Gastroesophageal sphincter (tissue), 4 donors: ENCODE measurements at regions not wholly inside any gene's neighbourhood (a gene's known extent, or its start where the extent isn't known, plus 50 kb on each side); places are given as distances from the start of the nearest gene placed in this dataset.

Source experiments
- ATAC-seq: fragments of 150-250 bp; one replicate; pipeline ENCODE4 v1.9.1; 2016; ENCODE audit warnings: mild to moderate bottlenecking, moderate library complexity
- H3K27ac ChIP-seq, 4 donors: fragments of 200-600 bp; sonication (generic) in 3 of 4; 1 replicate in 3 of 4; 2 replicates in 1 of 4; pipeline ENCODE4 v1.5.1; 2016 to 2019
- H3K27me3 ChIP-seq: fragments of 200-600 bp; sonication (generic); one replicate; pipeline ENCODE4 v1.5.1; 2019
- H3K36me3 ChIP-seq, 2 donors: fragments of 200-600 bp; sonication (generic); one replicate each; pipeline ENCODE4 v1.5.1; 2019; ENCODE audit warnings: control low read depth in 1 of 2
- H3K4me1 ChIP-seq, 3 donors: fragments of 200-600 bp; sonication (generic); 1 replicate in 2 of 3; 2 replicates in 1 of 3; pipeline ENCODE4 v1.5.1; 2016 to 2019; ENCODE audit warnings: control low read depth in 2 of 3
- H3K4me3 ChIP-seq, 2 donors: fragments of 200-600 bp; sonication (generic); one replicate each; pipeline ENCODE4 v1.5.1; 2019; ENCODE audit warnings: mild to moderate bottlenecking in 1 of 2, moderate library complexity in 1 of 2
- H3K9me3 ChIP-seq, 3 donors: fragments of 200-600 bp; sonication (generic); one replicate each; pipeline ENCODE4 v1.5.1; 2017 to 2019; ENCODE audit warnings: control low read depth in 2 of 3
- EP300 ChIP-seq: sonication (generic); formaldehyde crosslinking; IDR thresholded peaks from one replicate; pipeline ENCODE4 v1.6.1; 2017; ENCODE audit warnings: antibody characterized with exemption, mild to moderate bottlenecking
- POLR2A ChIP-seq, 2 donors: fragments of 450-650 bp; IDR thresholded peaks; one replicate each; pipeline ENCODE4 v1.6.1; 2017; ENCODE audit warnings: antibody characterized with exemption in 2 of 2, mild to moderate bottlenecking in 2 of 2, moderate library complexity in 1 of 2
- POLR2AphosphoS5 ChIP-seq: sonication (generic); formaldehyde crosslinking; IDR thresholded peaks from one replicate; pipeline ENCODE4 v1.6.1; 2017; ENCODE audit warnings: antibody characterized with exemption
- WGBS, 2 donors: methylation state at CpG; one replicate each; pipeline ENCODE4 v1.1.5; 2018; ENCODE audit warnings: low coverage in 1 of 2; 5-methylcytosine and 5-hydroxymethylcytosine counted together
- TF ChIP-seq, protein P1 (sequence below), 4 experiments: fragments of 200-600 bp in 2 of 4; fragments of 450-650 bp in 2 of 4; sonication (generic) in 1 of 4; IDR thresholded peaks; one replicate each; pipeline ENCODE4 v1.5.1; 2017 to 2019; ENCODE audit warnings: antibody characterized with exemption in 4 of 4, mild to moderate bottlenecking in 2 of 4, moderate library complexity in 2 of 4

DNA sequence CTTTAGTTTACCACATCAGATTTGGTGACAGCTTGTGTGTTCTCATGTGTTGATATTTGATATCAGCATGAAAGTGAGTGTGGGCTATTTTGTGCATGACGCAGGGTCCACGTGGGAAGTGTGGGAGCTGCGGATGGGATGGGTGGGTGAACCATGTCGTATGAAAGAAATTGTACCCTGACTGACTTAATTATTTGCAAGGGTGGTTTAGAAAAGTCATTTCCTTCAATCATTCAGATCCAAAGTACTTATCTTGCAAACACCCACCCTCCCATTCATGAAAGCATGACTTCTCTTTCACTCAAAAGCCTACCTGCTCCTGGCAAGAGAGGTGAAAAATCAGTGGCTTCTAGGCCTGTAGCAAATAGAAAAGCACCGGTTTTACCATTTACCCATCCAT lies 91.8 kb upstream of the BACH2 start:
- peaks cover 0 to 5% (median 0%) of the 10 kb centered on the region in 3 donors for H3K4me1 ChIP-seq
- no peak overlapping the region for H3K27ac ChIP-seq
- TF ChIP-seq POLR2AphosphoS5 (no peak), EP300 (no peak), POLR2A (IDR thresholded peaks at IDR 0.05) (no peak)
- TF ChIP-seq, protein P1, sequence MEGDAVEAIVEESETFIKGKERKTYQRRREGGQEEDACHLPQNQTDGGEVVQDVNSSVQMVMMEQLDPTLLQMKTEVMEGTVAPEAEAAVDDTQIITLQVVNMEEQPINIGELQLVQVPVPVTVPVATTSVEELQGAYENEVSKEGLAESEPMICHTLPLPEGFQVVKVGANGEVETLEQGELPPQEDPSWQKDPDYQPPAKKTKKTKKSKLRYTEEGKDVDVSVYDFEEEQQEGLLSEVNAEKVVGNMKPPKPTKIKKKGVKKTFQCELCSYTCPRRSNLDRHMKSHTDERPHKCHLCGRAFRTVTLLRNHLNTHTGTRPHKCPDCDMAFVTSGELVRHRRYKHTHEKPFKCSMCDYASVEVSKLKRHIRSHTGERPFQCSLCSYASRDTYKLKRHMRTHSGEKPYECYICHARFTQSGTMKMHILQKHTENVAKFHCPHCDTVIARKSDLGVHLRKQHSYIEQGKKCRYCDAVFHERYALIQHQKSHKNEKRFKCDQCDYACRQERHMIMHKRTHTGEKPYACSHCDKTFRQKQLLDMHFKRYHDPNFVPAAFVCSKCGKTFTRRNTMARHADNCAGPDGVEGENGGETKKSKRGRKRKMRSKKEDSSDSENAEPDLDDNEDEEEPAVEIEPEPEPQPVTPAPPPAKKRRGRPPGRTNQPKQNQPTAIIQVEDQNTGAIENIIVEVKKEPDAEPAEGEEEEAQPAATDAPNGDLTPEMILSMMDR (IDR thresholded peaks at IDR 0.05): no peak
- no peak overlapping the region for H3K4me3 ChIP-seq
- H3K27me3 ChIP-seq: no peaks in the 10 kb centered on the region
- no peaks in the 10 kb centered on the region for H3K9me3 ChIP-seq
- H3K36me3 ChIP-seq: no peaks in the 10 kb centered on the region
- 78 to 81% methylated on average over 2 to 5 of the region's 5 CpGs for WGBS, 2 donors
- no peak for ATAC-seq

DNA sequence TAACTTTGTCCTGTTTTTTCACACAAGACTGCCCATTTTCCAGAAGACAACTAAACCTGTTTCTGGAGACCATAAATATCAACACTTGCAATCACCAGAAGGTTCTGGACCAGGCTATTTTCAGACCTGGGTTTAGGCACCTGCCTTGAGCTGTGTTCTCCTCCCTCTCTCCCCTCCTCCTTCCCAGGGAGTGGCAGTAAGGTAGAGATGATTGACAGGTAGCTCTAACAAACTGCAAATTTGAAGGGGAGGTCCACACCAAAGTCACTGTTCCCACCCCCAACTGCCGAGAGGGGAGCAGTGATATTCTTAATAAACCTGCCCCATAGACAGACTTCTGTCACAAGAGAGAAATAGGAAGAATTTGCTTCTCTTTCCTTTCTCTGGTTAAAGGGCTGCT lies 91.2 kb upstream of the BACH2 start:
- Histone ChIP-seq H3K27ac (no peak overlapping the region), H3K27me3 (no peaks in the 10 kb centered on the region), H3K36me3 (no peaks in the 10 kb centered on the region), H3K4me1 (no peaks in the 10 kb centered on the region), H3K4me3 (no peak overlapping the region), H3K9me3 (no peaks in the 10 kb centered on the region)
- no peak for TF ChIP-seq POLR2A (IDR thresholded peaks at IDR 0.05)
- TF ChIP-seq, protein P1 (IDR thresholded peaks at IDR 0.05): no peak
- no peak for TF ChIP-seq EP300
- no peak for TF ChIP-seq POLR2AphosphoS5
- ATAC-seq: no peak
- WGBS, 2 donors: 56 to 57% methylated on average over 1 of the region's 1 CpG

DNA sequence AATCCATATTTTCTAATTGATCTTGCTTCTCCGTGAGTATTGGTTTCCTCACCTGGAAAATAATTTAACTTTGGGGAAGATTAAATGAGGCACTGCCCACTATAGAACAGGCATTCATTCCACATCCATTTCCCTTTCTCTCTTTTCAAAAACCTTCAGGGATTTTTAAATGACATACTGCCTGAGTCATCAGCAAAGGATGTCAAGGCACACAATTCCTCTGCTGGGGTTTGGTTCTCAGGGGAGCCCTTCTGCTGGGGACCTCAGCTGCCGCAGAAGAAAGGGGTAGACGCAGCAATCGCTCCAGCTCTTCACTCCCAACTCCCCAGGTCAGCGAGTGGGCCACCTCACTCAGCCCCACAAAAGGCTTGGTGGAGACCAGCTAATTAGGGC lies 90.7 kb upstream of the BACH2 start:
- H3K4me1 ChIP-seq: no peaks in the 10 kb centered on the region

DNA sequence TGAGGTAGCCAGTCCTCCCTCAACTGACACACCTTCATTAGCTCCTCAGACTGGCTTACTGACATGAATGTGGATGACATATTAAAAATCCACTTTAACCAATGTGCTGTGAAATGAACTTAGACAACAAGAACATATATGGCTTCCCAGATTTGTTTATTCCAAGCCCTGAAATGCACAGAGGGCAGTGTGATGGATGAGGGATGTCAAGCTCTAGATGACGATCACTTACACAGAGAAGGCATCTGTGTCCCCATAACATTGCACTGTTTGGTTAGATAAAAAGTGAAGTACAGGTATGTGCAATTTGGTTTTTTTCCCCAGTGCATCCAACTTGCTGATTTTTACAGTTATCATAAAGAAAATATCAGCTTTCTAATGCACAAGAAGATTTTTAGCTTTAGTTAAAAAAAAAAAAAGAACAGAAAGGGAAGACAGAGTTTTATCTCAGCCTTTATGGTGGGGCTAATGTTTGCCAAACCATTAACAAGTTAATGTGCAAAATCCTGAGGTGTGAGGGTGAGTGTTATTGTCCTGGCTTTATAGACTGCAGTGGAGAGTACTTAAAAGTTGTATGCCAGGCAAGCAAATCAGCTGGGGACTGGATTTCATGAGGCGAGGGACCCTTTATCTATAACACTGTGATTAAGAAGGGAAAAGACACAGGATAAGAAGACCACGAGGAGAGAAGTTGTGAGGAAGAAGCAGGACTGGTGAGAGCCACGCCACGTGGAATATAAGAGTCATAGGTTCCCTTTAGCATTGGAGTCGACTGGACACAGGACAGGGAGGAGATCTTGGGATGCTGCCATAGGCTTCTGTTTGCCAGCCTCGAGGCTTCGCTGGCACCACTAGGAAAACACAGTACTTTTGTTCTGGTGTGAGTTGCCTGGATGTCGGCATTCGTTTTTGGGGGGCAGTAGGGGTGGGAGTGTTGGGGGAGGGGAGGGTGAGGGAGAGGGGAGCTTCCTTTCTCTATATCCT lies 90.0 kb upstream of the BACH2 start:
- Histone ChIP-seq H3K9me3 (no peaks in the 10 kb centered on the region), H3K4me1 (no peaks in the 10 kb centered on the region), H3K27ac (no peak overlapping the region), H3K27me3 (no peaks in the 10 kb centered on the region), H3K4me3 (no peak overlapping the region), H3K36me3 (no peaks in the 10 kb centered on the region)
- no peak for TF ChIP-seq POLR2A (IDR thresholded peaks at IDR 0.05)
- no peak for TF ChIP-seq EP300
- TF ChIP-seq POLR2AphosphoS5: no peak
- TF ChIP-seq, protein P1 (IDR thresholded peaks at IDR 0.05): no peak
- 39 to 50% methylated on average over 6 to 9 of the region's 10 CpGs for WGBS, 2 donors
- ATAC-seq: no peak

More for the DNA sequence above, 90.7 kb upstream of the BACH2 start:
- Histone ChIP-seq H3K9me3 (no peaks in the 10 kb centered on the region), H3K4me3 (no peak overlapping the region), H3K27me3 (no peaks in the 10 kb centered on the region), H3K27ac (no peak overlapping the region), H3K36me3 (no peaks in the 10 kb centered on the region)
- 67 to 100% methylated on average over 1 to 2 of the region's 5 CpGs for WGBS, 2 donors
- ATAC-seq: no peak
- TF ChIP-seq POLR2AphosphoS5 (no peak), POLR2A (IDR thresholded peaks at IDR 0.05) (no peak), EP300 (no peak)
- TF ChIP-seq, protein P1 (IDR thresholded peaks at IDR 0.05): no peak

DNA sequence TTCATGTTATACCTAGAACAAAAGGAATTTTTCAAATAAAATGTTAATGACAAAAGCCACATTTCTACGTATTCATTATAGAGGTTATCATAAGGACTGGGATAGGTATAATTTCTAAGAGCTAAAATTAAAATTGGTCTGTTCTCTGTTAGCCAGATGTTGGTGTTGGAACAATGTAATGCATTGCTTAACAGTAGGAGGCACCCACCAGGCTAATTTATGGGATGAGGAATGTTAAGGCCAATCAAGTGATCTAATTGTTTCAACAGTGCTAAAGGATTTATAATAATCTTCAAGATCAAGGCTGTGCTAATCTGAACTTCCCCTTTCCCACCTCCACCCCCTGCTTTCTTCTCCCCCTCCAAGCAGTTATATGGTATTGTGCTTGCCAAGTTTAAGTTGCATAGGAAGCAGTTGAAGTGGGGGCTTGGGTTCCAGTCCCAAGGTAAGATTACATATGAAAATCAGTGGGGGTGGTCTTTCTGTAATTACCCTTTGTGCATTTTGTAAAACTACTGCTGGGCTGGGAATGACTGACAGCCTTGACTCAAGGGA lies 89.2 kb upstream of the BACH2 start:
- no peak overlapping the region for H3K4me3 ChIP-seq
- ATAC-seq: no peak
- 88 to 96% methylated on average over 1 of the region's 1 CpG for whole genome bisulfite sequencing, 2 donors
- H3K9me3 ChIP-seq: no peaks in the 10 kb centered on the region
- H3K27me3 ChIP-seq: no peaks in the 10 kb centered on the region
- no peak overlapping the region for H3K27ac ChIP-seq
- TF ChIP-seq, protein P1 (IDR thresholded peaks at IDR 0.05): no peak
- no peak for TF ChIP-seq POLR2AphosphoS5
- TF ChIP-seq POLR2A (IDR thresholded peaks at IDR 0.05): no peak
- no peak for TF ChIP-seq EP300
- H3K4me1 ChIP-seq: no peaks in the 10 kb centered on the region
- no peaks in the 10 kb centered on the region for H3K36me3 ChIP-seq
